ENCODE measurements at regions not wholly inside any gene's neighbourhood (a gene's known extent, or its start where the extent isn't known, plus 50 kb on each side); places are given as distances from the start of the nearest gene placed in this dataset.

GRCh38 chr12:131547555-131547954 is 163.3 kb upstream of the SFSWAP start (continued):
- no peak for TF ChIP-seq USF2 (IDR thresholded peaks at IDR 0.05; ENCODE audit: low read length)
- TF ChIP-seq CHD1 (IDR thresholded peaks at IDR 0.05; ENCODE audit: low read depth, low read length): no peak
- no peak for TF ChIP-seq SIX5 (IDR thresholded peaks at IDR 0.05; ENCODE audit: low read depth, low read length)
- TF ChIP-seq KDM4A (IDR thresholded peaks at IDR 0.05; ENCODE audit: low read depth, low read length, severe bottlenecking): no peak
- no peak for TF ChIP-seq ASH2L (IDR thresholded peaks at IDR 0.05; ENCODE audit: low read length)
- TF ChIP-seq CBX5 (IDR thresholded peaks at IDR 0.05; ENCODE audit: low read depth, low read length): no peak
- TF ChIP-seq TAF1 (IDR thresholded peaks at IDR 0.05; ENCODE audit: low read depth, low read length): no peak

Measured in H1 (cell line).